WTC11 (cell line): ENCODE measurements at regions not wholly inside any gene's neighbourhood (a gene's known extent, or its start where the extent isn't known, plus 50 kb on each side); places are given as distances from the start of the nearest gene placed in this dataset.
A peak's percentile ranks its signal among the peaks of the same experiment; 100 is the strongest.

Source experiments
- ATAC-seq: fragments of 200-7000 bp; cut with Tn5 transposase; 2 replicates; pipeline ENCODE4 v1.10.0; 2021; ENCODE audit warnings: mild to moderate bottlenecking, moderate library complexity
- CTCF ChIA-PET: fragments of 300-600 bp; sonication (Branson Sonifier 250); formaldehyde crosslinking; loops from one replicate; lab custom pipeline; 2021; ENCODE audit warnings: antibody characterized with exemption; lab: Charles Lee
- POLR2A ChIA-PET: fragments of 350-600 bp; sonication (Branson Sonifier 250); formaldehyde crosslinking; loops from one replicate; lab custom pipeline; 2021; ENCODE audit warnings: antibody characterized with exemption; lab: Charles Lee
- DNase-seq: peaks from one replicate; pipeline ENCODE4 v3.0.0; 2021; ENCODE audit warnings: low spot score
- H3K27ac Mint-ChIP-seq: 2 replicates; pipeline ENCODE4 v1.8.0; 2021; ENCODE audit warnings: mixed read lengths
- H3K27me3 Mint-ChIP-seq: 2 replicates; pipeline ENCODE4 v1.8.0; 2021; ENCODE audit warnings: low read depth, mild to moderate bottlenecking, moderate library complexity, mixed read lengths
- H3K36me3 Mint-ChIP-seq: 2 replicates; pipeline ENCODE4 v1.8.0; 2021; ENCODE audit warnings: mixed read lengths
- H3K4me1 Mint-ChIP-seq: 2 replicates; pipeline ENCODE4 v1.8.0; 2022; ENCODE audit warnings: mixed read lengths
- H3K4me3 Mint-ChIP-seq: 2 replicates; pipeline ENCODE4 v1.8.0; 2021; ENCODE audit warnings: mild to moderate bottlenecking, moderate library complexity, mixed read lengths
- H3K9me3 Mint-ChIP-seq: 2 replicates; pipeline ENCODE4 v1.8.0; 2021; ENCODE audit warnings: mixed read lengths
- AFF4 ChIP-seq: sonication (generic); formaldehyde crosslinking; IDR thresholded peaks from 2 replicates; pipeline ENCODE4 v1.8.1; 2023; ENCODE audit warnings: mild to moderate bottlenecking, missing genetic modification reagents, borderline replicate concordance
- AR ChIP-seq: fragments of 250-450 bp; sonication (Bioruptor Pico); IDR thresholded peaks from 2 replicates; pipeline ENCODE4 v1.9.0; 2021; ENCODE audit warnings: mild to moderate bottlenecking
- ATF1 ChIP-seq: sonication (generic); formaldehyde crosslinking; IDR thresholded peaks from 2 replicates; pipeline ENCODE4 v1.8.1; 2023; ENCODE audit warnings: mild to moderate bottlenecking, moderate library complexity, missing genetic modification reagents
- CDX4 ChIP-seq: fragments of 250-450 bp; sonication (Bioruptor Pico); IDR thresholded peaks from 2 replicates; pipeline ENCODE4 v1.9.0; 2021; ENCODE audit warnings: moderate library complexity, mild to moderate bottlenecking, inconsistent platforms, borderline replicate concordance
- CREB1 ChIP-seq: sonication (generic); formaldehyde crosslinking; IDR thresholded peaks from 2 replicates; pipeline ENCODE4 v1.8.0; 2023; ENCODE audit warnings: mild to moderate bottlenecking, missing genetic modification reagents
- E2F4 ChIP-seq: sonication (generic); formaldehyde crosslinking; IDR thresholded peaks from 2 replicates; pipeline ENCODE4 v1.8.1; 2022; ENCODE audit warnings: low read depth, mild to moderate bottlenecking, moderate library complexity, missing genetic modification reagents, borderline replicate concordance
- EMX1 ChIP-seq: fragments of 250-450 bp; sonication (Bioruptor Pico); IDR thresholded peaks from 2 replicates; pipeline ENCODE4 v1.8.0; 2021; ENCODE audit warnings: mild to moderate bottlenecking
- ETV6 ChIP-seq: sonication (generic); formaldehyde crosslinking; IDR thresholded peaks from 2 replicates; pipeline ENCODE4 v1.8.1; 2022; ENCODE audit warnings: mild to moderate bottlenecking, missing genetic modification reagents
- GRHL2 ChIP-seq: fragments of 250-450 bp; sonication (Bioruptor Pico); IDR thresholded peaks from 2 replicates; pipeline ENCODE4 v1.8.0; 2022; ENCODE audit warnings: mild to moderate bottlenecking, moderate library complexity; ENCODE audit not compliant: insufficient replicate concordance, severe bottlenecking
- HMGXB4 ChIP-seq: sonication (generic); formaldehyde crosslinking; IDR thresholded peaks from 2 replicates; pipeline ENCODE4 v1.8.1; 2023; ENCODE audit warnings: mild to moderate bottlenecking, moderate library complexity, missing genetic modification reagents
- MLX ChIP-seq: sonication (generic); formaldehyde crosslinking; IDR thresholded peaks from 2 replicates; pipeline ENCODE4 v1.8.1; 2023; ENCODE audit warnings: mild to moderate bottlenecking, missing genetic modification reagents, moderate library complexity
- RORB ChIP-seq: fragments of 250-450 bp; sonication (Bioruptor Pico); IDR thresholded peaks from 2 replicates; pipeline ENCODE4 v1.9.0; 2021; ENCODE audit warnings: mild to moderate bottlenecking
- TCF7 ChIP-seq: sonication (generic); formaldehyde crosslinking; IDR thresholded peaks from 2 replicates; pipeline ENCODE4 v1.8.0; 2022; ENCODE audit warnings: mild to moderate bottlenecking, low read depth, missing genetic modification reagents, moderate library complexity
- USF2 ChIP-seq: sonication (generic); formaldehyde crosslinking; IDR thresholded peaks from 2 replicates; pipeline ENCODE4 v1.8.1; 2023; ENCODE audit warnings: mild to moderate bottlenecking, missing genetic modification reagents, moderate library complexity
- ZNF219 ChIP-seq: sonication (generic); formaldehyde crosslinking; IDR thresholded peaks from 2 replicates; pipeline ENCODE4 v1.8.0; 2023; ENCODE audit warnings: missing genetic modification reagents, mild to moderate bottlenecking, borderline replicate concordance
- ZNF416 ChIP-seq: fragments of 250-450 bp; sonication (Bioruptor Pico); IDR thresholded peaks from 2 replicates; pipeline ENCODE4 v1.9.0; 2021; ENCODE audit warnings: mild to moderate bottlenecking, inconsistent platforms
- ZNF512 ChIP-seq: sonication (generic); formaldehyde crosslinking; IDR thresholded peaks from 2 replicates; pipeline ENCODE4 v1.8.1; 2022; ENCODE audit warnings: missing genetic modification reagents, borderline replicate concordance
- ZNF671 ChIP-seq: fragments of 250-450 bp; sonication (Bioruptor Pico); IDR thresholded peaks from 2 replicates; pipeline ENCODE4 v1.8.0; 2021; ENCODE audit warnings: mild to moderate bottlenecking

GRCh38 chr18:45202061-45202460 lies 413.2 kb upstream of the SLC14A2 start (continued):
- no peak for TF ChIP-seq AFF4 (CRISPR knock-in tag)
- no peak for TF ChIP-seq ZNF416 (CRISPR knock-in tag)
- no peak for TF ChIP-seq RORB
- TF ChIP-seq GRHL2, result no peak
- no peak for TF ChIP-seq AR
- TF ChIP-seq, all 79 proteins: peak for 0

GRCh38 chr18:45203677-45204076 lies 411.6 kb upstream of the SLC14A2 start:
- no peak for ATAC-seq
- Mint-ChIP-seq H3K4me1 (no peaks in the 10 kb centered on the region), H3K4me3 (no peak overlapping the region), H3K27me3 (no peaks in the 10 kb centered on the region; the same call in 1 of the 2 replicates), H3K9me3 (peaks cover 10% of the 10 kb centered on the region), H3K36me3 (no peaks in the 10 kb centered on the region; the same call in 1 of the 2 replicates), H3K27ac (no peak overlapping the region)
- TF ChIP-seq CREB1 (CRISPR knock-in tag) (no peak), ETV6 (CRISPR knock-in tag) (no peak), USF2 (CRISPR knock-in tag) (no peak), TCF7 (no peak), HMGXB4 (CRISPR knock-in tag) (no peak), CDX4 (no peak), ZNF219 (CRISPR knock-in tag) (no peak), EMX1 (CRISPR knock-in tag) (no peak)
- ChIA-PET POLR2A (no interaction called here), CTCF (interaction anchor here (2.3 kb wide), 1 partner anchor 9 kb away, joined by 6 read pairs; no protein-coding TSS in a partner anchor)
- no peak for DNase-seq

- ChIA-PET CTCF (no interaction called here), POLR2A (no interaction called here)
- H3K27ac Mint-ChIP-seq, result no peak overlapping the region
- H3K9me3 Mint-ChIP-seq, result peaks cover 5% of the 10 kb centered on the region
- H3K4me1 Mint-ChIP-seq, result peaks cover 2% of the 10 kb centered on the region; the same call in 1 of the 2 replicates
- H3K36me3 Mint-ChIP-seq, result no peaks in the 10 kb centered on the region; the same call in 1 of the 2 replicates
- DNase-seq (no peak), ATAC-seq (no peak)
- H3K4me3 Mint-ChIP-seq, result no peak overlapping the region
- H3K27me3 Mint-ChIP-seq, result no peaks in the 10 kb centered on the region; the same call in 1 of the 2 replicates
- TF ChIP-seq ZNF512 (CRISPR knock-in tag) (peak; percentile 22; the same call in 1 of the 2 replicates), E2F4 (no peak), ZNF671 (CRISPR knock-in tag) (no peak), MLX (no peak), HMGXB4 (CRISPR knock-in tag) (no peak), ATF1 (CRISPR knock-in tag) (no peak)
Observed at GRCh38 chr18:45207328-45207727, 407.9 kb upstream of the SLC14A2 start.
